HEK293 (cell line): ENCODE measurements at regions not wholly inside any gene's neighbourhood (a gene's known extent, or its start where the extent isn't known, plus 50 kb on each side); places are given as distances from the start of the nearest gene placed in this dataset.

ENCODE experiments used
- CTCF ChIP-seq: fragments of 450-650 bp; formaldehyde crosslinking; IDR thresholded peaks from 2 replicates; pipeline ENCODE4 v1.5.1; 2016; ENCODE audit warnings: missing biosample characterization, missing genetic modification characterization
- PATZ1 ChIP-seq: fragments of 450-650 bp; formaldehyde crosslinking; IDR thresholded peaks from 2 replicates; pipeline ENCODE4 v1.5.1; 2016; ENCODE audit warnings: missing biosample characterization, missing genetic modification characterization
- PBX3 ChIP-seq: sonication (generic); formaldehyde crosslinking; IDR thresholded peaks from 2 replicates; pipeline ENCODE4 v1.8.1; 2022; ENCODE audit warnings: mild to moderate bottlenecking, moderate library complexity, missing genetic modification reagents
- ZBTB17 ChIP-seq: fragments of 450-650 bp; formaldehyde crosslinking; IDR thresholded peaks from 2 replicates; pipeline ENCODE4 v1.5.1; 2016; ENCODE audit warnings: missing biosample characterization, missing genetic modification characterization
- ZNF184 ChIP-seq: fragments of 450-650 bp; IDR thresholded peaks from 2 replicates; pipeline ENCODE4 v1.5.1; 2018; ENCODE audit warnings: missing biosample characterization, mild to moderate bottlenecking, missing genetic modification characterization
- ZNF600 ChIP-seq: fragments of 450-650 bp; formaldehyde crosslinking; IDR thresholded peaks from 2 replicates; pipeline ENCODE4 v1.5.1; 2016; ENCODE audit warnings: missing biosample characterization, missing genetic modification characterization
- ZNF76 ChIP-seq: fragments of 450-650 bp; formaldehyde crosslinking; IDR thresholded peaks from 2 replicates; pipeline ENCODE4; 2016; ENCODE audit warnings: low read depth, missing biosample characterization, missing genetic modification characterization, borderline replicate concordance
- ZNF777 ChIP-seq: fragments of 450-650 bp; formaldehyde crosslinking; IDR thresholded peaks from 2 replicates; pipeline ENCODE4 v1.5.1; 2017; ENCODE audit warnings: missing biosample characterization, missing genetic modification characterization, borderline replicate concordance
- ZNF792 ChIP-seq: fragments of 450-650 bp; formaldehyde crosslinking; IDR thresholded peaks from 2 replicates; pipeline ENCODE4 v1.5.1; 2016; ENCODE audit warnings: missing biosample characterization, missing genetic modification characterization
- ZNF830 ChIP-seq: fragments of 450-650 bp; IDR thresholded peaks from 2 replicates; pipeline ENCODE4 v1.5.0; 2018; ENCODE audit warnings: missing biosample characterization, missing genetic modification characterization, low read depth, mild to moderate bottlenecking, moderate library complexity
- ZSCAN5A ChIP-seq: fragments of 450-650 bp; formaldehyde crosslinking; IDR thresholded peaks from 2 replicates; pipeline ENCODE4 v1.5.1; 2016; ENCODE audit warnings: missing biosample characterization, missing genetic modification characterization

GRCh38 chr7:70846208-70846607, 285.7 kb upstream of the GALNT17 start:
- no peak for TF ChIP-seq ZNF830 (tag by site-specific recombination)
- no peak for TF ChIP-seq CTCF
- no peak for TF ChIP-seq ZNF777 (tag by site-specific recombination)
- TF ChIP-seq PBX3 (CRISPR knock-in tag) = no peak
- no peak for TF ChIP-seq ZNF184 (tag by site-specific recombination)
- no peak for TF ChIP-seq ZSCAN5A (tag by site-specific recombination)
- TF ChIP-seq ZNF792 (tag by site-specific recombination) = no peak
- TF ChIP-seq ZNF600 (tag by site-specific recombination) = no peak
- no peak for TF ChIP-seq ZNF76
- no peak for TF ChIP-seq PATZ1 (tag by site-specific recombination)
- TF ChIP-seq ZBTB17 = no peak
